Thyroid gland (tissue), 4 donors: ENCODE measurements at regions not wholly inside any gene's neighbourhood (a gene's known extent, or its start where the extent isn't known, plus 50 kb on each side); places are given as distances from the start of the nearest gene placed in this dataset.

ENCODE experiments used
- DNase-seq, 2 donors: peaks; one replicate each; pipeline ENCODE4 v3.0.0-alpha.2; 2019
- H3K27ac ChIP-seq, 3 donors: fragments of 200-600 bp; sonication (generic); 1 replicate in 2 of 3; 2 replicates in 1 of 3; pipeline ENCODE4 v1.5.1; 2016 to 2019; ENCODE audit warnings: mild to moderate bottlenecking in 1 of 3, moderate library complexity in 1 of 3
- H3K27me3 ChIP-seq: fragments of 200-600 bp; sonication (generic); one replicate; pipeline ENCODE4 v1.5.1; 2019
- H3K36me3 ChIP-seq, 2 donors: fragments of 200-600 bp; sonication (generic); one replicate each; pipeline ENCODE4 v1.5.1; 2016 to 2019
- H3K4me1 ChIP-seq, 2 donors: fragments of 200-600 bp; sonication (generic); one replicate each; pipeline ENCODE4 v1.5.1; 2017 to 2019
- H3K4me3 ChIP-seq, 3 donors: fragments of 200-600 bp; sonication (generic); replicated peaks in 1 of 3; 1 replicate in 2 of 3; 2 replicates in 1 of 3; pipeline ENCODE4 v1.5.1; 2016; ENCODE audit warnings: mild to moderate bottlenecking in 1 of 3
- H3K9me3 ChIP-seq: fragments of 200-600 bp; sonication (generic); one replicate; pipeline ENCODE4 v1.5.1; 2017
- CTCF ChIP-seq, 6 experiments: fragments of 200-600 bp in 3 of 6; fragments of 450-650 bp in 3 of 6; sonication (generic) in 3 of 6; IDR thresholded peaks; one replicate each; pipeline ENCODE4 v1.5.1; 2016 to 2019; ENCODE audit warnings: antibody characterized with exemption in 6 of 6, mild to moderate bottlenecking in 2 of 6, inconsistent platforms in 1 of 6, moderate library complexity in 1 of 6
- POLR2A ChIP-seq, 2 donors: fragments of 450-650 bp; IDR thresholded peaks; one replicate each; pipeline ENCODE4 v1.6.1; 2017; ENCODE audit warnings: antibody characterized with exemption in 2 of 2, mild to moderate bottlenecking in 2 of 2, moderate library complexity in 1 of 2
- WGBS, 2 donors: methylation state at CpG; one replicate each; pipeline ENCODE4 v1.1.5; 2017; 5-methylcytosine and 5-hydroxymethylcytosine counted together
- intact Hi-C: fragments of 100-400 bp; cut with DNase I; formaldehyde crosslinking; loops from one replicate; pipeline ENCODE4 v1.15.1; 2023

- intact Hi-C loops: no loop called here
- no peaks in the 10 kb centered on the region for H3K9me3 ChIP-seq
- 79 to 80% methylated on average over 3 of the region's 3 CpGs for WGBS, 2 donors
These were observed 51.9 kb upstream of the KCNA5 start for GRCh38 chr12:4991801-4992200.

GRCh38 chr12:4992871-4993270, 50.8 kb upstream of the KCNA5 start:
- H3K9me3 ChIP-seq: no peaks in the 10 kb centered on the region

More at GRCh38 chr12:4991801-4992200, 51.9 kb upstream of the KCNA5 start:
- no peak for DNase-seq
- H3K27ac ChIP-seq: no peak overlapping the region
- H3K4me1 ChIP-seq: no peaks in the 10 kb centered on the region
- no peak overlapping the region for H3K4me3 ChIP-seq
- H3K36me3 ChIP-seq: no peaks in the 10 kb centered on the region
- H3K27me3 ChIP-seq: no peaks in the 10 kb centered on the region
- TF ChIP-seq POLR2A (IDR thresholded peaks at IDR 0.05): no peak

More at GRCh38 chr12:4992871-4993270, 50.8 kb upstream of the KCNA5 start:
- H3K4me3 ChIP-seq: no peak overlapping the region
- DNase-seq: no peak
- H3K4me1 ChIP-seq: no peaks in the 10 kb centered on the region
- TF ChIP-seq POLR2A (IDR thresholded peaks at IDR 0.05): no peak
- TF ChIP-seq CTCF (IDR thresholded peaks at IDR 0.05): no peak
- H3K27me3 ChIP-seq: no peaks in the 10 kb centered on the region
- intact Hi-C loops: no loop called here
- WGBS, 2 donors: 82 to 86% methylated on average over 4 of the region's 4 CpGs
- no peak overlapping the region for H3K27ac ChIP-seq
- H3K36me3 ChIP-seq: no peaks in the 10 kb centered on the region
